ENCODE measurements at regions not wholly inside any gene's neighbourhood (a gene's known extent, or its start where the extent isn't known, plus 50 kb on each side); places are given as distances from the start of the nearest gene placed in this dataset.

DNA sequence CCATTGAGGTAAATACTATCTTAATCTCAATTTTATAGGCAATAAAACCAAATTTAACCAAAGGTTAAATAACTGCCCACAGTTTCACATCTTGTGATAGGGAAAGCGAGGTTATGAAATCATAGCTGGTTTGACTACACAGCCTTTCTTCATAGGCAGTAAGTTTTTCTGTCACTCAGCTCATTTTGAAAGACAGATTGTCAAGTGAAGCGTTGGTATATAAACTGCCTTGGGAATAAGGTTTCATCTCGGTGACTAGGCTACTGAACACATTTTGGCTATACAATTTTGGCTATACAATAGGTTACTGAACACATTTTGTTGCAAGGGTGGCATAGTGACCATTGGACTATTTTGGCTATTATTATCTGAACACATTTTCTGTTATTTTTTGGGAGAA lies 793.7 kb downstream of the TRHDE start:
- Mint-ChIP-seq H3K9me3 (peaks cover 3% of the 10 kb centered on the region), H3K4me3 (no peak overlapping the region), H3K4me1 (no peaks in the 10 kb centered on the region), H3K27me3 (no peaks in the 10 kb centered on the region), H3K27ac (no peak overlapping the region), H3K36me3 (ENCODE audit: low read depth) (no peaks in the 10 kb centered on the region)
- TF ChIP-seq, protein P1, sequence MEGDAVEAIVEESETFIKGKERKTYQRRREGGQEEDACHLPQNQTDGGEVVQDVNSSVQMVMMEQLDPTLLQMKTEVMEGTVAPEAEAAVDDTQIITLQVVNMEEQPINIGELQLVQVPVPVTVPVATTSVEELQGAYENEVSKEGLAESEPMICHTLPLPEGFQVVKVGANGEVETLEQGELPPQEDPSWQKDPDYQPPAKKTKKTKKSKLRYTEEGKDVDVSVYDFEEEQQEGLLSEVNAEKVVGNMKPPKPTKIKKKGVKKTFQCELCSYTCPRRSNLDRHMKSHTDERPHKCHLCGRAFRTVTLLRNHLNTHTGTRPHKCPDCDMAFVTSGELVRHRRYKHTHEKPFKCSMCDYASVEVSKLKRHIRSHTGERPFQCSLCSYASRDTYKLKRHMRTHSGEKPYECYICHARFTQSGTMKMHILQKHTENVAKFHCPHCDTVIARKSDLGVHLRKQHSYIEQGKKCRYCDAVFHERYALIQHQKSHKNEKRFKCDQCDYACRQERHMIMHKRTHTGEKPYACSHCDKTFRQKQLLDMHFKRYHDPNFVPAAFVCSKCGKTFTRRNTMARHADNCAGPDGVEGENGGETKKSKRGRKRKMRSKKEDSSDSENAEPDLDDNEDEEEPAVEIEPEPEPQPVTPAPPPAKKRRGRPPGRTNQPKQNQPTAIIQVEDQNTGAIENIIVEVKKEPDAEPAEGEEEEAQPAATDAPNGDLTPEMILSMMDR (IDR thresholded peaks at IDR 0.05): no peak
- DNase-seq (no peak), ATAC-seq (ENCODE audit: low read depth) (no peak)
- CTCF ChIA-PET: no interaction called here
- intact Hi-C loops (cut with micrococcal nuclease): no loop called here
- POLR2A ChIA-PET: no interaction called here

DNA sequence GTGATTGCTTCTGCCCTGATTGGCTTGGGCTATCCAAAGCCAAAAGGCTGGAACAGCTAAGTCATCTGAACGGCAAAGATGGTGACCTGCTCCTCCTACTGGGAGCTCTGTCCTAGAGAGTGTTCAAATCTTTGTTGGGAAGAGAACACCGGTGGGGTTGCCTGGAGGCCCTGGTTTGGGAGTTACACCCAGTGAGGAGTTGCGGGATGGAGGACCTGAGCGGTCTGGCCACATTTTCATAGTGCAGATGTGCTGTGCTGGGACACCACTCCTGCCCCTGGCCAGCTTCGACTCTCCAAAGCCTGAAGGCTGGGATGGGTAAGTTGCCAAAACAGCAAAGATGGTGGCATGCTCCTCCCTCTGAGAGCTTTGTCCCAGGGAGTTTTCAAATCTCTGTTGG lies 795.4 kb downstream of the TRHDE start:
- ATAC-seq (ENCODE audit: low read depth): no peak

DNA sequence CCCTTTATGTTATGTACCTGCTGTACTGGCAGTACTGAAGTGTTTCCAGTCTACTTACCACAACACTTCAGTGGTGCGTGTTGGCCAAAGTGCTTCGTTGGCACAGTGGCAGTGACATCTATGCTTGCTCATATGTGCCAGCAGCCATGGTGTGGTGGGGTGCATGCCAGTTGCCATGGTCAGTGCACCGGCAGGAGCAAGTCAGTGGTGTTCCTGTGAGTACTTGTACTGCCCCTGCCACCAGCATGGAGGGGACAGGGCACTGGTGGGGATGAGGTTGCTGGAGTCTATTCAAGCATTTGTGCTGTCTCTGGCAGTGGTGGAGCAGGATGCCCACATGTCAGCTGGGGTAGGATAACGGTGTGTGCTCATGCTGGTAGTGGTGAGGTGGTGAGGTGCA lies 800.0 kb downstream of the TRHDE start:
- intact Hi-C loops (cut with micrococcal nuclease): no loop called here
- Mint-ChIP-seq H3K9me3 (peaks cover 3% of the 10 kb centered on the region), H3K4me3 (no peak overlapping the region), H3K27me3 (no peaks in the 10 kb centered on the region), H3K27ac (no peak overlapping the region), H3K4me1 (no peaks in the 10 kb centered on the region), H3K36me3 (ENCODE audit: low read depth) (no peaks in the 10 kb centered on the region)
- TF ChIP-seq, protein P1 (IDR thresholded peaks at IDR 0.05): no peak
- ChIA-PET CTCF (no interaction called here), POLR2A (no interaction called here)
- DNase-seq: no peak
- ATAC-seq (ENCODE audit: low read depth): no peak

More for the DNA sequence above, 795.4 kb downstream of the TRHDE start:
- Mint-ChIP-seq H3K4me1 (no peaks in the 10 kb centered on the region), H3K4me3 (no peak overlapping the region), H3K9me3 (peaks cover 6% of the 10 kb centered on the region), H3K27ac (no peak overlapping the region), H3K36me3 (ENCODE audit: low read depth) (no peaks in the 10 kb centered on the region), H3K27me3 (no peaks in the 10 kb centered on the region)
- no peak for DNase-seq
- intact Hi-C loops (cut with micrococcal nuclease): no loop called here
- CTCF ChIA-PET: no interaction called here
- POLR2A ChIA-PET: no interaction called here
- TF ChIP-seq, protein P1 (IDR thresholded peaks at IDR 0.05): no peak

DNA sequence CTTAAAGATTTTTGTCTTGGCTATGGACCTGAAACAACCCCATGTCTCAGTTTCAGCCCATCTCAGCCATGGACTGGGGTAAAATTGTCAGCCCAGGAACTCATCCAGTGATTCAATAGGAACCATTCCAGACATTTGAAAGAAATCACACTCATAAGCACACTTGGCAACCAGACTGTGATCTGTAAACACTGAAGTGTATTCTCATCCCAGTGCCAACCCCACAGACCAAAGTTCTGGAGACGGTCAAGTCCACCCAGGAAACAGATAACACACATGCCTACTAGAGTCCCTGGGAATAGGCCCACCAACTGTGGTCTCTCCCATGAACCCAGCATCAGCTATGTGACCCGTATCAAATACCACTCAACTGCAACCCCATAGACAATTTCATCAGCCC lies 804.6 kb downstream of the TRHDE start:
- Mint-ChIP-seq H3K4me1 (no peaks in the 10 kb centered on the region), H3K27me3 (no peaks in the 10 kb centered on the region), H3K9me3 (peaks cover 3% of the 10 kb centered on the region), H3K4me3 (no peak overlapping the region), H3K36me3 (ENCODE audit: low read depth) (no peaks in the 10 kb centered on the region), H3K27ac (no peak overlapping the region)
- POLR2A ChIA-PET: no interaction called here
- ATAC-seq (ENCODE audit: low read depth) (no peak), DNase-seq (no peak)
- CTCF ChIA-PET: no interaction called here
- intact Hi-C loops (cut with micrococcal nuclease): no loop called here
- TF ChIP-seq, protein P1 (IDR thresholded peaks at IDR 0.05): no peak

DNA sequence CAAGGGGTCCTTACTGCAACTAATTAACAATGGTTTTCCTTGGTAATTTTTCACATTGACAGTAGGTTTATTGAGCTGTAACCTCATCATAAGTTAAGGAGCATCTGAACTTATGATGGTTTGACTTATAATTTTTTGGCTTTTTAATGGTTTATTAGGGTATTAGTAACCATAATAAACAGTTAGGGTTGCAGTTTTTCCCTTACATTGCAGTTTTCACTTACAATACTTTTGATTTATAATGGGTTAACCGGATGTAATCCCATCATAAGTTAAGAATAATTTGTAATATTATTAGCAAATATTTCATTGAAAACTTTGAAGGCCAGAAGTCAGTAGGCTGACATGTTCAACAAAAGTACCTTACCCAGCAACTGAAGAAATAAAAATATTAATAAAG lies 811.6 kb downstream of the TRHDE start:
- H3K27ac Mint-ChIP-seq: no peak overlapping the region
- ChIA-PET CTCF (no interaction called here), POLR2A (no interaction called here)
- no peaks in the 10 kb centered on the region for H3K27me3 Mint-ChIP-seq
- H3K4me3 Mint-ChIP-seq: no peak overlapping the region
- DNase-seq: no peak
- ATAC-seq (ENCODE audit: low read depth): no peak
- intact Hi-C loops (cut with micrococcal nuclease): no loop called here
- H3K36me3 Mint-ChIP-seq (ENCODE audit: low read depth): no peaks in the 10 kb centered on the region
- TF ChIP-seq, protein P1 (IDR thresholded peaks at IDR 0.05): no peak
- peaks cover 15% of the 10 kb centered on the region for H3K9me3 Mint-ChIP-seq
- H3K4me1 Mint-ChIP-seq: no peaks in the 10 kb centered on the region

Measured in activated B cell treated with CpG ODN at 0.5 μM for 24 hours (primary cell).